IPS DF 19.7 (cell line): ENCODE measurements at regions not wholly inside any gene's neighbourhood (a gene's known extent, or its start where the extent isn't known, plus 50 kb on each side); places are given as distances from the start of the nearest gene placed in this dataset.

Experiments
- DNase-seq: peaks from one replicate; pipeline ENCODE4 v3.0.0-alpha.2; 2013; ENCODE audit warnings: low read depth, low spot score

DNA sequence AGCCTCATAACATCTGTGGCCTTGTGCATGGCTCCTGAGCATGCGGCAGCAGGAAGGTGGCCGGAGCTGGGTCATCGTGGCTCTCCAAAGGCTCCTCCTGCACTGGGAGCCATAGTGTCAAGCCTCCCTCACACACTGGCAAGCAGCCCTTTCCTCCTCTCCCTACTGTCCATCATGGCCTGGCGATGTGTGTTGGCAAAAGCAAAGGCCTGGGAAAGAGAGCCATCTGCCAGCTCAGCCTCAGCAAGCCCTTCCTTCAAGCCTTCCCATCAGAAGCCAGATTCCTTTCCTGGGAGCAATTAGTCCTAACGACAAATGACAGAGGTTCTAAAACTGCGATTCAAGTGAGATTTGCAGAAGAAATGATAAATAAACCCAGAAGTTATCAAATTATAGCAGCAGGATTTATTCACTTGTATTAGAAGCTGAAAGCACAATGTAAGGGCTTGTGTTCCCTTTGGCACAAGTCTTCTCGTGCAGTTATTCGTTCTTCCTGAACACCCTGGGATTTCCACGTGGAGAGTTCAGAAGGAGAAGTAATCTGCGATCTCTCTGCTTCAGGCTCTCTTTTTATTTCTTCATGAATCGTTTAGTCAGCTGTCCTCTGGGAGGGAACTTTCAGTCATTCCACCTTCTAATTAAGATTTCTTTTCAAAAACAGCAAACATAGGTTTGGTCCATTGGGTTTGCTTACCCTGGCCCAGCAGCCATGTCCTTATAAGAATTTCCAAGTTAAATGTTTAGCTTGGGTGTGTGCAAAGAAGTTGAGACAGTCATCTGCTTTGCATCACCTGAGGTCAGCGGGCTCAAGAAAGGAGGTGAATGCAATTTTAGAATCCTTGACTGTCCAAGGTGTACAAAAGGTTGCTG is 110.3 kb upstream of the TMC3 start:
- DNase-seq = no peak

DNA sequence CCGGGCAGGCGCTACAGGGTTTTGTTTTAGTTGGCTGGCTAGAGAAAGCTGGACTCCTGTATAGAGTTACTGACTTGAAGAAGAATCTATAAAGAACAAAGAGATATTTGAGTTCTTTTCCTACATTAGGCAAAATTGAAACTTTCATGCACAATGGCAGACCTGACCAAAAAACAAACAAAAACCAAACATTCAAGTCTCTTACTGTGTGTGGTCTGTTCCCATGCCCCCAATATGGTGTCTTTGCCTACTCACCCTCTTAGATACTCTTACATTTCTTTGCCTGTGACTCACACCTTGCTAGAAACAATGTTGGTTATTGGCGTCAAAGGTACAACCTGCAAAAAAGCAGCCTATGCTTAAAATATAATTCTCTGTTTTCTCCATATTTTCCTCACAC is 109.5 kb upstream of the TMC3 start:
- no peak for DNase-seq

DNA sequence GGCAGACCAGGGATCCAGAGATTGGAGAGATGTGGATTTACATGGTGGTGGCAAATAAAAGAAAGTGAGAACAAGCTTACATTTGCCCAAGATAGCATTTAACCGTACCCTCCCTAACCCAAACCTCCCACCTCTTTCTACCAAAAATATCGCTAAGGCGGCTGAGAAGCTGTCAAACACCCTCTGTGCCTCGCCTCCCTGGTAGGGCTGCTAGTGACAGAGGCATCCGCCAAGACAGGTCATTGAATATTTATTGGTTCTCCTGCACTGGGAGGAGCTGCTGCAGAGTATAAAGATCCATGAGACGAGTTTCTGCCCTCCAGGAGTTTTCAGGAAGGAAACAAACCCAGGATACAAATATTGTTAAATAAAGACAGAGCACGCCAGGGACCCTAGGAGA is 107.3 kb upstream of the TMC3 start:
- no peak for DNase-seq

DNA sequence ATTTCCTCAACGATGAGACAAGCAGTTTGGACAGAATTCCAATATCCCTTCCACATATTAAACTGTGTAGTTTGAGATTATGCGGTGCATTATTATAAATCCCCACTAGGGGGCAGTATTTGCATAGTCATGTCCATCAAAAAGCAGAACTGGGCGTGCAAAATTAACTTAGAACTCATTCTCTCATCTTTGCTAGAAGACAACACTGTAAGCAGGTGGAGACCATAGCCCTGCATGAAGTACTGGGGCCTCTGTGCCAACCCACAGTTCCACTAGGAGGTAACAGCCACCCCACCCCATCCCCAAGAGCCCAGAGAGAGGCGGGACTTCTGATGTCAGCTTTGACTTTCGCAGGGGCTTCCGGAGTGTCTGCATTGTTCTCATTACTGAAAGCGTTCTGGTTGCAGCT is 106.6 kb upstream of the TMC3 start:
- DNase-seq = no peak

DNA sequence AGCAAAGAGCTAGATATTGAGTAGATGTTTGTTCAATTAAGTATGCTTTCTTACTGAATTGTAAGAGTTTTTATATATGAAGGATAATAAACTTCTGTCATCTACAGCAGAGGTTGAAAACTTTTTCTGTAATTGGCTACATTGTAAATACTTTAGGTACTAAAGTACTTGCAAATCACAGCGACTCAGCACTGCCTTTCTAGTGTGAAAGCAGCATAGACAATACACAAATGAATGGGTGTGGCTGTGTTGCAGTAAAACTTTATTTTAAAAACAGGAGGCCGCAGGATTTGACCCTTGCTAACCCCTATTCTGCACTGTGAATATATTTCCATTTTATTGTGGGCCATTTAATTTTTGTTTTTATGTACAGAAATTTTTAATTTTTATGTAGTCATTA is 104.3 kb upstream of the TMC3 start:
- no peak for DNase-seq

DNA sequence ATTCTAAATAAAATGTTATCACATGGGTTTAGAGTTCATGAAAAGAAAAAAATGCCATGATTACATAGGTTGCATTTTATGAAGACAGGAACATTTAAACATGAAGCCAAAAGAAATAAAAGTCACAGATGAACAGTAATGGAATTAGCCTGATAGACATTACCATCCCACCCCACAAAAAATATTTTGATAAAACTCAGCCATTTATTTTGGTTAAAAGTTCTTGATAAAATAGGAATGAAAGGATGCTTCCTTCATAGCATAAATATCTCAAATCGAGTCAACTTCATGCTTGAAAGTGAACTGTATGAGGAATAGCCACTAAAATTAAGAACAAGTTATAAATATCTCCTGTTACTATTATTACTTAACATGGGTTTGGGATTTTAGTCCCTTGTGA is 101.9 kb upstream of the TMC3 start:
- no peak for DNase-seq

DNA sequence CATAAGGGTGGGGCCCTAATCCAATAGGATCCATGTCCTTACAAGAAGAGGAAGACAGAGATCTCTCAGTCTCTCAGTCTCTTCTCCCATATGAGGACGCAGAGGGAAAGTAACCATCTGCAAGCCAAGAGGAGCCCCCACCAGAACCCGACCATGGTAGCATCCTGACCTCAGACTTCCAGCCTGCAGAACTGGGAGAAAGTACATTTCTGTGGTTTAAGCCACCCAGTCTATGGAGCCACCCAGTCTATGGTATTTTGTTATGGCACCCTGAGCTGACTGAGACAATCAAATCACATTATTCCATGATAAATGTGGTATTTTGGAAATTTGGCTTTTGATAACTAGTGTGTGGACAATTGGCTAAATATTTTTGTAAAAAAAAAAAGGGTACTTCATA is 101.5 kb upstream of the TMC3 start:
- DNase-seq = no peak

DNA sequence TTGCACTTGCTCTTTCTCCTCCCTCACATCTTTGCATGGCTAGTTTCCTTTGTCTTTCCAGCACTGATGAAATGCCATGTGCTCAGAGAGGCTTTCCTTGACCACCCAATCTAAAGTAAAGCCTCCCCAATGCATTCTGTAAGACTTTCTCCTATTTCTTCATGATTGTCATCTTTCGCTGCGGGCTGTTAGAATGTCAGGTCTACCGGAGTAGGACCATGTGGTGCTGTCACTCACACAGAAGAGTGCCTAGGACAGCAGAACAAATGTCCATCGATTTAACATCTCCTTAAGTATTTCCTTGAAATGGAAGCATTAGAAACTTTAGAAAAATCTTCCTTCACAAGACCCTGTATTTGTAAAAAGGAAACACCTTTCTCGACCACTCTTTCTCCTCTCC is 99.9 kb upstream of the TMC3 start:
- no peak for DNase-seq

DNA sequence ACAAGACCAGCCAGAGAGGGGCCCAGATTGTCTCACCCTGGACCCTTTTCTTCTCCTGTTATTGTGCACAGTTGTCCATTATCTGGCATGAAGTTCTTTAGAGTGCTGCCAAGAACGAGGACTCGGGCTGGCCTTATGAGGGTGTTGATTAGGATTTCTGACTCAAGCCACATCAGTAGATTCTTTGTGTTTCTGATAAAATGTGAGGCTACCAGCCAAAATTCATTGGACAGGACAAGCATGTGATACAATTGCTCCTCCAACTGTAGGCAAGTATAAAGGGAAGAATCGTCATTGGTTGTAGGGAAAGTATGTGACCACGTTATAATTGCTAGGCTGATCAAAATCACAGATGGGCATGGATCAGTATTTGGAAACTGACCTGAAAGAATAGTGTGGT is 99.2 kb upstream of the TMC3 start:
- no peak for DNase-seq

DNA sequence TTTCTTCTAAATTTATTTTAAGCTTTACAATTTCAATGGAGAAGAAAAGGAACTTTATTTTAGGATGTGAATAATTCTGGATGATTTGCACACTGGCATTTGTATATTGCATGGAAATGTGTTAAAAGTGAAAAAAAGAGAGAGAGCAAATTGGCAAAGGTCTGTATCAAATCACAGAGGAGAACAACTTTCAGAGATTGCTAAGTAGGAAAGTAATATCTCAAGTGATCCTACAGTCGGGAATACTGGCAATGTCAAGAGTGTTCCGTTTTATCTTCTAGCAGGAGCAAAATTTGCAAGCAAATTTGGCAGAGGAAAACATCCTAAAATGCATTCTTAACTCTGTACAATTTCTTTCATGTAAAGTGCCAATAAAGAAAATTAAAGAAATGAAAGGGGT is 97.1 kb upstream of the TMC3 start:
- no peak for DNase-seq

DNA sequence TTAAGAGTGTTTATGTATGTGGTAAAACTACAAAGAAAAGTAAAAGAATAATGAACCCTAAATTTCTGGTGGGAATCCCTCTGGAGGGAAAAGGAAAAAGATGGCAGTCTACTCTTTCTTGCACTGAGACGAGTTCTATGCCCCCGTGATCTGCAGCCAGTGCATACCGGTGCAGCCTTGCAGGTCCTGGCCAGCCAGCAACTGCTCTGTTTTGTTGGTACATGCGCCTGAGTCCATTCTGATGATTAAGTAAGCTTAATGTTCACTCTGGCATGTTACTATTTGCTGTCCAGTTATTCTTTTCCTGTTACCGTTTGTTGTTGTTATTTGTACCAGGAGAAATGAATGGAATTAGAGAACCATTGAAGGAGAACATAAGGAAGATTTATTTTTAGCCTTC is 95.1 kb upstream of the TMC3 start:
- DNase-seq = no peak

DNA sequence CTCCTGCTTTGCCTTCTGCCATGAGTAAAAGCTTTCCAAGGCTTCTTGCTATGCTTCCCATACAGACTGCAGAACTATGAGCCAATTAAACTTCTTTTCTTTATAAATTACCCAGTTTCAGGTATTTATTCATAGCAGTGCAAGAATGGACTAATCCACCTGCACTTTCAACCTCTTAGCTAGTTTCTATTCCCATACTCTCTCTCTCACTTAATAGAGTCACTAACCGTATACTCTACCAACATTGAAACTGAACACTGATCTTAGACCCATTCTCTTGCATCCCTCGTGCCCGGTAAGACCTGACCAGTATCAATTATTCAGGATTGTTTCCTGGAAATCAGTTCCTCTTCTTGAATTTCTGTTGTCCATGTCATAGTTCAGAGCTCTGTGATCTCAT is 92.7 kb upstream of the TMC3 start:
- no peak for DNase-seq

DNA sequence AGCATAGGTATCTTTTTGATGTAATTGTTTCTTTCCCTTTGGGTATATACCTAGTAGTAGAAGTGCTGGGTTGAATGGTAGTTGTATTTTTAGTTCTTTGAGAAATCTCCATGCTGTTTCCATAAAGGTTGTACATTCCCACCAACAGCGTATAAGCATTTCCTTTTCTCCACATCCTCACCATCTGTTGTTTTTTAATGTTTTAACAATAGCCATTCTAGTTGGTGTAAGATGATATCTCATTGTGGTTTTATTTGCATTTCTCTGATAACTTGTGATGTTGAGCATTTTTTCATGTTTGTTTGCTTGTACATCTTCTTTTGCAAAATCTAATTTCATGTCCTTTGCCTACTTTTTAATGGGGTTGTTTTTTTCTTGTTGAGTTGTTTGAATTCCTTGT is 80.0 kb upstream of the TMC3 start:
- no peak for DNase-seq

DNA sequence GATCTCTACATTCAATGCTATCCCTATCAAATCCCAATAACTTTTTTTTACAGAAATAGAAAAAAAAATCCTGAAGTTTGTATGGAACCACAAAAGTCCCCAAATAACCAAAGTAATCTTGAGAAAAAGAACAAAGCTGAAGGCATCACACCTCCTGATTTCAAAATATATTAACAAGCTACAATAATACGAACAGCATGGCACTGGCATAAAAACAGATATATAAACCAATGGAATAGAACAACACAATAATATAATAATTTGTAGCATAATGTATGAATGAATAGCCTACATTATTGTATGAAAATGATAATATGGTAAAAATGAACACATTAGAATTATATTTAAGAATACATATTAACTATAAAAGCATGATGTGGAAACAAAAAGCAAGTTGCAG is 76.7 kb upstream of the TMC3 start:
- no peak for DNase-seq

DNA sequence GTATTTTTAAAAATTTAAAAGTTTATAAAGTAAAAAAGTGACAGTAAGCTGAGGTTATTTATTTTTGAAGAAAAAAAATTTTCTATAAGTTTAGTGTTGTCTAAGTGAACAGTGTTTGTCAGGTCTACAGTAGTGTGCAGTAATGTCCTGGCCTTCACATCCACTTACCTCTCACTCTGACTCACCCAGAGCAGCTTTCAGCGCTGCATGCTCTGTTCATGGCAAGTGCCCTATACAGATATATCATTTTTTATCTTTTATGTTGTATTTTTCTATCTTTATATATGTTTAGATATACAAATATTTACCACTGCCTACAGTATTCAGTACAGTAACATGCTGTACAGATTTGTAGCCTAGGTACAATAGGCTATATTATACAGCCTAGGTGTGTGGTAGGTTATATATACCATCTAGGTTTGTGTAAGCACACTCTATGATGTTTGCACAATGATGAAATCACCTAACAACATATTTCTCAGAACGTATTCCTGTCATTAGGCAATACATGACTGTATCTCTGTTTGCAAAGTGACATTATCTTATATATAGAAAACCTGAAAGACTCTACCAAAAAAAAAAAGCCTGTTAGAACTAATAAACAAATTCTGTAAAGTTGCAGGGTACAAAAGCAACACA is 75.9 kb upstream of the TMC3 start:
- no peak for DNase-seq

DNA sequence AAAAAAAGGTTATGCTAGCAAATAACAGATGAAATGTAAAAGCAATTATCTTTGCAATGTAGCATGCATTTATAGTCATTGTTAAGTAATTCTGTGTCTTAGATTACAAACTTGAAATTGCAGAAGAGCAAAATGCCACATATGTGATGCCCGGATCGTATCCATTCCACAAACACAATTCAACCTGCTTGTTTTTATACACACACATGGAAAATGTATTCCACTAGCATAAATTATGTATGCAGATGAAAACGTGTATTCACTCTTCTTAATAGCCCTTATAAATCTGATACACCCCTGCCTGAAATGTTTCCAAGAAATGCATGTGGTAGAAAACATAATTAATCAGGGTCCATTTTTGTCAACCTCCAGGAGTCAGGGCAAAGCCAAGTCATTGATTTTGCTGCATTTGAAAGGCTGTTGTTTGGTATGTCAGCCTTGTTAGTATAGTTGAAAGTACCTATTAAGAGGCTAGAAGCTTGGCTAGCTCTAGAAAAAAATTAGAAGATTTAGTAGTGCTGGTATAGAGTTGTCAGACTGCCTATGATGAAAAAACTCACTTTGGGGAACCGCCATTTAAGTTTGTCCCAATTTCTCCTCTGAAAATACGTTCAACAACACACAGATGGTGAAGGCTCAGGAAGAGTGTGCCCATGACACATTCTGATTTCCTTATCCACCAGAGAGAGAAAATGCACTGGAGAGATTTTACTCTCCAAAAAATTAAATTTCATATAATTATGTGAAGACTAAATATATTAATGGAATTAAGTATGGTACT is 69.2 kb upstream of the TMC3 start:
- no peak for DNase-seq

DNA sequence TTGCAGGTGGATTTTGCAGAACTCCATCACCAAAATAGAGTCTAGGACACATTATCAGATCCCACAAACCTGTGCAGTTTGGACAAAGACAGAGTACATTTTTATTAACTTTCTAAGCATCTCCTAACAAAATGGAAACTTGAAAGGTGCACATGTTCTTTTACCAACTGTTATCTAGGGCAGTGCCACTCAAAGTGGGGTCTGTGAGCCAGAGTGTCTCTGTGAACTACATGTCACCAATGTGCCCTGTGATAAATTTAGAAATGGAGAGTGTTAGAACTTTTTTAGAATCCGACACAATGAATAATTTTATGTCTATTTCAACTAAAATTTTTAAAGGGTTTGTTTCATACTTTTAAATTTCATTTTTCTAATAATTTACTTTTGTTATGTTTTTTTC is 68.4 kb upstream of the TMC3 start:
- no peak for DNase-seq

DNA sequence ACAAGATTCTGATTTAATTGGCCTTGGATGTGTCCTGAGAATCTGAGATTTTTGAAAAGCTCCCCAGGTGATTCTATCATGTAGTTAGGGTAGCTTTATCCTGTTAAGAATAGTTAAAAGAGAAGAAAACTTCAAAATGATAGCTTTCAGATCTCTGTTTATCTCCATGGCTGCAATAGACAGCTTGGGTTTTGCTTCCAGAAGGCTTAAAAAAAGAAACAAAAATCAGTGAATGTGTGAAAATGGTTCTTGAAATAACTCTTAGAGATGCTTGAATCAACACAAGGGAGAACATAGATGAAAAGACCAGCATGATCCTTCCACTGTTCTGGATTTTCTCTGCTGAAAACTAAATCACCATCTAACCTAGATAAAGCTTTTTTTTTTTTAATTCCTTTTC is 60.8 kb upstream of the TMC3 start:
- DNase-seq = no peak

DNA sequence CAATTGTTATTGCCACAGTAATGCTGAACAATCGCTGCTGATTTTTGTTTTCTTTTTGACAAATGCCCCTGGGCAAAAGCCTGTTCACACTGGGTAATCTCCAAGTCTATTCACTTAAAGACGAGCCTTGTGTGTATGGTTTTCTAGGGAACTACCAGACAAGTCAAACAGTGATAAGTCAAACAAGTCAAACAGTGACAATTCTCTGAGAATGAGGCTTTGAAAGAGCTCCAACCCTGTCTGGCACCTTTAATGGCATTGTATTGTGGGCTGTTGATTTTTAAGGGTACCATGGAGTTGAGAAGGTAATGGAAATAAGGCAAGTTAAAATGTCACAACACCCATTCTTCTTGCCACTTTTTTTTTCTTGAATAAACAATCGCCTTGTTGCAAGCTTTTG is 59.4 kb upstream of the TMC3 start:
- DNase-seq = no peak

DNA sequence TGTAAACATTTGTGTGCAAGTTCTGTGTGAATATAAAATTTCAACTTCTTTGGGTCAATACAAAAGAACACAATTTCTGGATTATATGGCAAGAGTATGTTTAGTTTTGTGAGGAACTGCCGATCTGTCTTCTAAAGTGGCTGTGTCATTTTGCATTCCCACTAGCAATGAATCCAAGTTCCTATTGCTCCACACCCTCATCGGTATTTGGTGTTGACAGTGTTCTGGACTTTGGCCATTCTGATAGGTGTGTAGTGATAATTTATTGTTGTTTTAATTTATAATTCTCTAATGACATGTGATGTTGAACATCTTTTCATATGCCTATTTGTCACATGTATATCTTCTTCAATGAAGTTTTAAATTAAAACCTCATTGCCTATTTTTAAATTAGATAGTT is 58.2 kb upstream of the TMC3 start:
- DNase-seq = no peak

DNA sequence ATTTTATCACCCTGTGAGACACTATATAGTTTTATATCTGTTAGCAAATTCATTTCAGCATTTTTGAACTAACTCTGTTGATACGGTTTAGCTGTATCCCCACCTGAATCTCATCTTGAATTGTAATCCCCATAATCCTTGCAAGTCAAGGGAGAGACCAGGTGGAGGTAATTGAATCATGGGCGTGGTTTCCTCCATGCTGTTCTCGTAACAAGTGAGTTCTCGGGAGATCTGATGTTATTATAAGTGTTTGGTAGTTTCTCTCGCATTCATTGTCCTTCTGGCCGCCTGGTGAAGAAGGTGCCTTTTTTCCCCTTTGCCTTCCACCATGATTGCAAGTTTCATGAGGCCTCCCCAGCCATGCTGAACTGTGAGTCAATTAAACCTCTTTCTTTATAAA is 53.2 kb upstream of the TMC3 start:
- no peak for DNase-seq

DNA sequence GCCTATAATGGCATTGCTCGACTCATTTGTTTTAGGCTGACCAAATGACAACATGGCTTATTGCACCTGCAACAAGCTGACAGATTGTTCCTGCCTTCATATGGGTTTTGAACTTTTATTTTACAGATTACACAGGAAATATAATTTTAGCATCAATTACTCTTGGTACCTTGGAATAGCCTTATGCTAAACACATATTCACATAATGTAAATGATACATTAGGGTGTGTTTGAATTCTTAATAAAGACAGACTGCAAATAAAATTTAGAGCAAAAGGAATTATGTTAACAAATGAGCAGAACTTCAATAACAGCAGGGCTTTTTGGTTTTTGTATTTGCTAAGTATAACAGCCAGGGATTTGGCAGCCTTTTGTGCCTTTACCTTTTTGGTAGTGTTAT is 51.9 kb upstream of the TMC3 start:
- no peak for DNase-seq
